Prostate gland (tissue), 2 donors: ENCODE measurements at regions not wholly inside any gene's neighbourhood (a gene's known extent, or its start where the extent isn't known, plus 50 kb on each side); places are given as distances from the start of the nearest gene placed in this dataset.

Experiments
- DNase-seq: peaks from one replicate; pipeline ENCODE4 v3.0.0-alpha.2; 2019; ENCODE audit warnings: low spot score
- H3K27ac ChIP-seq, 2 donors: fragments of 200-600 bp; sonication (generic); 2 replicates each; pipeline ENCODE4 v1.5.1; 2017 to 2019
- H3K27me3 ChIP-seq: fragments of 200-600 bp; sonication (generic); replicated peaks from 2 replicates; pipeline ENCODE4 v1.5.1; 2019; ENCODE audit not compliant: insufficient read depth
- H3K36me3 ChIP-seq, 2 donors: fragments of 200-600 bp; sonication (generic); 1 replicate in 1 of 2; 2 replicates in 1 of 2; pipeline versions ENCODE4 v1.5.1 to v1.8.1; 2017 to 2019
- H3K4me1 ChIP-seq: fragments of 200-600 bp; sonication (generic); replicated peaks from 2 replicates; pipeline ENCODE4 v1.5.1; 2019
- H3K4me3 ChIP-seq, 2 donors: fragments of 200-600 bp; sonication (generic); 2 replicates each; pipeline ENCODE4 v1.5.1; 2017 to 2019
- H3K9me3 ChIP-seq: fragments of 200-600 bp; sonication (generic); 2 replicates; pipeline ENCODE4 v1.5.1; 2017
- CTCF ChIP-seq, 4 experiments: fragments of 200-600 bp in 2 of 4; fragments of 450-650 bp in 2 of 4; sonication (generic) in 2 of 4; IDR thresholded peaks; 1 replicate in 3 of 4; 2 replicates in 1 of 4; pipeline ENCODE4 v1.5.1; 2016 to 2019; ENCODE audit warnings: antibody characterized with exemption in 4 of 4, mild to moderate bottlenecking in 2 of 4, moderate library complexity in 2 of 4
- POLR2A ChIP-seq: fragments of 450-650 bp; IDR thresholded peaks from one replicate; pipeline ENCODE4 v1.6.1; 2016; ENCODE audit warnings: antibody characterized with exemption, mild to moderate bottlenecking
- POLR2AphosphoS5 ChIP-seq: sonication (generic); formaldehyde crosslinking; IDR thresholded peaks from one replicate; pipeline ENCODE4 v1.6.1; 2017; ENCODE audit warnings: antibody characterized with exemption
- WGBS: methylation state at CpG from one replicate; pipeline ENCODE4 v1.1.5; 2018; 5-methylcytosine and 5-hydroxymethylcytosine counted together
- intact Hi-C: fragments of 100-400 bp; cut with DNase I; formaldehyde crosslinking; loops from one replicate; pipeline ENCODE4 v1.14.2; 2022

- intact Hi-C loops: no loop called here
- H3K9me3 ChIP-seq: no peaks in the 10 kb centered on the region
- H3K4me3 ChIP-seq: no peak overlapping the region
- H3K4me1 ChIP-seq: no peaks in the 10 kb centered on the region
- no peaks in the 10 kb centered on the region for H3K36me3 ChIP-seq
- no peak for DNase-seq
- no peaks in the 10 kb centered on the region for H3K27me3 ChIP-seq
- TF ChIP-seq POLR2AphosphoS5 (no peak), POLR2A (no peak), CTCF (IDR thresholded peaks at IDR 0.05) (no peak)
- no peak overlapping the region for H3K27ac ChIP-seq
Measured at GRCh38 chr4:36772154-36772516, 472.4 kb upstream of the NWD2 start.

GRCh38 chr4:36773467-36773866, 471.1 kb upstream of the NWD2 start:
- H3K4me1 ChIP-seq: no peaks in the 10 kb centered on the region
- H3K27me3 ChIP-seq: no peaks in the 10 kb centered on the region
- H3K9me3 ChIP-seq: no peaks in the 10 kb centered on the region
- intact Hi-C loops: no loop called here
- WGBS: 97% methylated on average over 2 of the region's 2 CpGs
- no peaks in the 10 kb centered on the region for H3K36me3 ChIP-seq
- no peak overlapping the region for H3K27ac ChIP-seq
- DNase-seq: no peak
- H3K4me3 ChIP-seq: no peak overlapping the region
- TF ChIP-seq POLR2A: no peak
- TF ChIP-seq CTCF (IDR thresholded peaks at IDR 0.05): no peak
- TF ChIP-seq POLR2AphosphoS5: no peak

- TF ChIP-seq POLR2A: no peak
- no peak for TF ChIP-seq CTCF (IDR thresholded peaks at IDR 0.05)
- no peak for TF ChIP-seq POLR2AphosphoS5
- Histone ChIP-seq H3K9me3 (no peaks in the 10 kb centered on the region), H3K27me3 (no peaks in the 10 kb centered on the region), H3K27ac (no peak overlapping the region), H3K4me1 (no peaks in the 10 kb centered on the region), H3K36me3 (no peaks in the 10 kb centered on the region), H3K4me3 (no peak overlapping the region)
- DNase-seq: no peak
- intact Hi-C loops: no loop called here
Measured at GRCh38 chr4:36775544-36775943, 469.0 kb upstream of the NWD2 start.

GRCh38 chr4:36779601-36780000, 464.9 kb upstream of the NWD2 start:
- intact Hi-C loops: no loop called here
- Histone ChIP-seq H3K27me3 (no peaks in the 10 kb centered on the region), H3K4me3 (no peak overlapping the region), H3K27ac (no peak overlapping the region), H3K36me3 (no peaks in the 10 kb centered on the region), H3K4me1 (no peaks in the 10 kb centered on the region), H3K9me3 (no peaks in the 10 kb centered on the region)
- no peak for DNase-seq
- TF ChIP-seq POLR2AphosphoS5 (no peak), POLR2A (no peak), CTCF (IDR thresholded peaks at IDR 0.05) (no peak)
- 80% methylated on average over 1 of the region's 1 CpG for WGBS

GRCh38 chr4:36785973-36786372, 458.6 kb upstream of the NWD2 start:
- no peak overlapping the region for H3K27ac ChIP-seq
- DNase-seq: no peak
- H3K4me3 ChIP-seq: no peak overlapping the region
- H3K9me3 ChIP-seq: no peaks in the 10 kb centered on the region
- 50% methylated on average over 3 of the region's 3 CpGs for WGBS
- intact Hi-C loops: no loop called here
- TF ChIP-seq CTCF (IDR thresholded peaks at IDR 0.05) (no peak), POLR2AphosphoS5 (no peak), POLR2A (no peak)
- no peaks in the 10 kb centered on the region for H3K27me3 ChIP-seq
- H3K4me1 ChIP-seq: no peaks in the 10 kb centered on the region
- no peaks in the 10 kb centered on the region for H3K36me3 ChIP-seq
